HG03064 (cell line): ENCODE measurements at regions not wholly inside any gene's neighbourhood (a gene's known extent, or its start where the extent isn't known, plus 50 kb on each side); places are given as distances from the start of the nearest gene placed in this dataset.

Experiments used
- ATAC-seq: cut with Tn5 transposase; IDR thresholded peaks from one replicate; pipeline ENCODE4 v1.9.1; 2021; ENCODE audit warnings: low read depth; ENCODE audit not compliant: unreplicated experiment

DNA sequence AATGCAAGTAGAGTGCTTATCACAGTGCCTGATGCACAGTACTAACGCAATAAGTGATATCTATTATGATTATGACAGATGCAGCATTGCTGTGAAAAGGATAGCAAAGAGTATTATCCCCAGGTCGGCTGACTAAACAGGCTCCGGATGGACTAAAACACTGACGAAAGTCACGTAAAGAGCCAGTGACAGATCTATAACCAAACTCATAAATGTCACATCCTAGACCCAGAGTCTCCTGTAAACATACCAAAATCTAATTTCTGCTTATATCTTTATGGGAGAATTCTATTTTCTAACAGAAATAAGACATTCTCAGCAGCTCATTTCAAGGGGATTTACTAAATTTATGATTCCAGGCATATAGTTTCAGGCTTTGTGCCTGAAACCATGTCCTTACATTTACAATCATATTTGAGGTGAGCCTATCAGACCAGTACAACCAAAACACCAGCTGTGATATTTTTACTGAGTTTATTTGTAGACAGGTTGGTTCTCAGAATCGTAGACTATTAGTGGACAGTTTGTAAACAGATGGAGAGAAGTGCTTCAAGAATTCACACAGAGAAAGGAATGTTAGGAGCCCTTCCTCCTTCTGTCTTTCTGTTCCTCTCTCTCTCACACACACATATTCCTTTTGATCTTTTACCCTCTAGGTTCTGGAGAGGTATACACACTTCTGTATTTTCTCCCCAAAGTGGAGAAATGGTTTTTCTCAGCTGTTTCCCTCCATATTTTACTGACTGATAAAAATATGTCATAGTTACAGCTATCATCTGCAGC, 52.4 kb upstream of the WDR26 start:
- no peak for ATAC-seq

DNA sequence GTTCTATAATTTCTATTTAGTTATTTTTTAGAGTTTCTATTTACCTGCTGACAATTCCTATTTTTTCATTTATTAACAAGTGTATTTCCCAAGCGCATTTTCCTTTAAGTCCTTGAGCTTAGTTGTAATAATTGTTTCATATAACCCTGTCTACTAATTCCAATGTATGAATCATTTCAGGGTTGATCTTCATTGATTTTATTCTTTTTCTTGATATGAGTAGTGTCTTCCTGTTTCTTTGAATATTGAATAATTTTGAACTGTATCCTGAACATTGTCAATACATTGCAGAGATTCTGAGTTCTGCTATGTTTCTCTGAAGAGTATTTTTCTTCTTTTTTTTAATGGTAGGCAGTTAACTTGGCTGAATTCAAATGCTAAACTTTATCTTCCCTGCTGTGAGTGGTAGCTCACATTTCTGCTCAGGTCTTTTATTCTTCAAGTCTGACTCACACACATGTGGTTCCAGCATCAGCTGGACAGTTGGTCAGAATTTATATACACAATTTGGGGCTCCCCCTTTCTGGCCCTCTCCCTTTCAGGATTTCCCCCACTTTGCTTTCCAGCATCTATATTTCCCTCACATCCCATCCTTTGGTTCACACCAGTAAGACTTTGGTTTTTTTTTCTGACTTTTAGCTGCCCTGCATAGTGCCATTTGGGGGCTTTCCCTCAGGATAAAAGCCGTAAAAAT, 54.4 kb upstream of the WDR26 start:
- no peak for ATAC-seq

GRCh38 chr1:224489534-224490365, 55.2 kb upstream of the WDR26 start:
- no peak for ATAC-seq

- no peak for ATAC-seq
These were observed 56.2 kb upstream of the WDR26 start for GRCh38 chr1:224490549-224491537.

GRCh38 chr1:224492015-224492414, 57.4 kb upstream of the WDR26 start:
- ATAC-seq: no peak

DNA sequence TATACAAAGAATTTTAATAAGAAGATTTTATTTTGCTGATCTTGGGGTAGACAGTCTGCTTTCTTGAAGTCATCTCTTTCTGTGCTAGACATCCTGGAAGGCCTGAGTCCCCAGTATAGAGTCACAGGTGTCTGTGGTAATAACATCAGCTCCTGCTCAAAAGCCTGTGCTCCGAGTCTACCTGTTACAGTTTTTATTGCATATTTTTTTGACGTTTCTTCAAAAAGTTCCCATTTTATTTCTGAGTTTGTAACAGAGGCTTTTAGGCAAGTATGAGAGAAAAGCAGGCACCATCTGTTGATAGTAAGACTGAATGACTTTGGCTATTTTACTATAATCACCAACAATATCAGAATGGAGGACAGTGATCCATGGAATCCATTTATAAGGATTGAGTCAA, 58.0 kb upstream of the WDR26 start:
- no peak for ATAC-seq

DNA sequence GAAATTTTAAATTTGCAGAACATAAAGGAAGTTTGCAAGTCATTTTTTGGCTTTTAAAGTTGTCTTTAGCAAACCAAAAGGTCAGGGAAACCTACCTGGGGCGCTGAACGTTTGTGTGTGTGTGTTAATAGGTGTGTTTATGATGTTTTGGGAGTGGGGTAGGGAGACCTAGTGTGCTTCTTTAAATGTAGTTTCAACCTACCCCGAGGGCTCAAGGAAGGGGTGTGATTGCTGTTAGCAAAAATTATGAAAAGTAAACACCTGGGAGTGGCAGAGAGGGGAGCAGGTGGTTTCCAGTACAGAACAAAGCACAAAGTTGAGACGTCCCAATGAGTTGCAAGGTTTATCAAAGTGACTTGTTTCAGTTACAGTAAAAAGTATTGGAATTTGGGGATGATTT, 58.7 kb upstream of the WDR26 start:
- no peak for ATAC-seq

DNA sequence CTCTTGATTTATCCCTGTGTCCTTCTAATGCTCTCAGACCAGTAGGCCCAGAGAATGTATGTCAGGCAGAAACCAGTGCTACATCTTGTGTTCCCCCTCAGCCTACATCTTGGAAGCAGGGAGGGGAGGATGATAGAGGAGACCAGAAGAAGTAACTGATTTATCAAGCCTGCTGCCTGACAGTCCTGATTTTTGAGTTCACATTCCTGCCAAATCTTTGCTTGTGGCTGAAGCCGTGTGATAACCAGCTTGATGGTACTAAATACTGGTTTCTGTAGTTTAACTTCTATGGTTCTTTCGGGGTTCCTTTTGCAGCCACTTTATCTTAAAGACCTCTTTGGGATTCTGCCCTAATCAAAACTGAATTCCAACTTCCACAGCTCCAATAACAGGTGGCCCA, 59.7 kb upstream of the WDR26 start:
- no peak for ATAC-seq

DNA sequence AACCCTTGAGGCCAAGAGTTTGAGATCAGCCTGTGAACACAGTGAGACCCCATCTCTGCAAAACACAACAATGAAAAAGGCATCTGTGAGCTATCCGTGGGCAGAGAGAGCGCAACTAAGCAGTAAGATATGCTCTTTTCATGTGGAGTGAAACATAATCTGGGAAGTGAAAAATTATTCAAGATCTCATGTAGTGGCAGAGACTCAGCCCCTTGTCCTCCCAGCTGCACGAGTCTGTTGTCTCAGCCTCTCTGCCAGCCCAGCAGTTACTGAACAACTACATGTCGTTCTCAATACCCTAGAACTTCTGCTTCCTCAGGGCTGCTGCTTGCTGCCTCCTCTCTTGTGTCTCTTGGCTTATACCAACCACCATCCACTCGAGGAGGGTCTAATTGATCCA, 61.3 kb upstream of the WDR26 start:
- no peak for ATAC-seq

DNA sequence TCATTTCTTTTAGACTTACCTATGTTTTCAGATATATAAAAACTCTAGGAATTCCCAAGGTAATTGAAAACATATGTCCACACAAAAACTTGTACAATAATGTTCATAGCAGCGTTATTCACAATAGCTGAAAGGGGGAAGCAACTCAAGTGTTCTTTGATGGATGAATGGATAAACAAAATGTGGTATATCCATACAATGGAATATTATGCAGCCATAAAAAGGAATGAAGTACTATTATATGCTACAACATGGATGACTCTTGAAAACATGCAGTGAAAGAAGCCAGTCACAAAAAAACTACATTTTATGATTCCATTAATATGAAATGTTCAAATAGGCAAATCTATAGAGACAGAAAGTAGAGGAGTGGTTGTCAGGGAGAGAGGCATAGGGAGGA, 62.2 kb upstream of the WDR26 start:
- ATAC-seq: no peak

GRCh38 chr1:224497714-224498573, 63.3 kb upstream of the WDR26 start:
- peak; percentile 93 for ATAC-seq

- no peak for ATAC-seq
These were observed 64.1 kb upstream of the WDR26 start for GRCh38 chr1:224498574-224499170.

DNA sequence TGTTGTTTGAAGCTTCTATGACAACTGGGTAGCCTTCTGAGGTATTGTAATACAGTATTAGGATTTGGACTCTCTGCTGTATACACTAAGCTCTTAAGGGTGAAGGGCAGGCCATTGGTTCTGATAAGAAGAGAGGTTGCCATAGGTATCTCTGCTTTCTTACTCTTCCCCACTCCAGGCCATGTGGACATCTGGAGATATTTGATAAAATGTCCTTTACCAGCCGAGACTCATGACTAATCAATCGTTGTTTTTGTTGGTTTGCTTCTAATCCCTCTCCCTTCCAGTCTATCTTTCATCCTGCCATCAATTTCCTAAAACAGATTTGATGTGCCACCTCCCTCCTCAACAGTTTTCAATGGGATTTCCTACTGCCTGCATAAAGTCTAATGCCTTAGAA, 64.6 kb upstream of the WDR26 start:
- ATAC-seq: no peak

DNA sequence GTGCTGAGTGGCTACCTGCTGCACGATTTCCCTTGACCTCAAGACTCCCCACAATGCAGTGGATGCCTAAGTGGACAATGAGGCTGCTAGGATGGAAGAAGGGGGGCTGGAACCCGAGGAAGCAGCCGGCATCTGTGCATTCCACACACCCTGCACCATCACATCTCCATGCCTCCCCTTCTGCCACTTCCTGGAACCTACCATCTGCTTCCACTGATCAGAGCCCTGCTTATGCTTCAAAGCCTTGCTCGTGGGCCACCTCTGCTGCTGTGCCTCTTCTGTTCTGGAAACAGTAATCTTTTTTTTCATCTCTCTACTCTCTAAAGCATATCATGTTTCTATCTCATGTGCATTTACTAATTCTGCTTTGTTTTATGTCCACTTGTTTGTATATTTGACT, 66.2 kb upstream of the WDR26 start:
- no peak for ATAC-seq

DNA sequence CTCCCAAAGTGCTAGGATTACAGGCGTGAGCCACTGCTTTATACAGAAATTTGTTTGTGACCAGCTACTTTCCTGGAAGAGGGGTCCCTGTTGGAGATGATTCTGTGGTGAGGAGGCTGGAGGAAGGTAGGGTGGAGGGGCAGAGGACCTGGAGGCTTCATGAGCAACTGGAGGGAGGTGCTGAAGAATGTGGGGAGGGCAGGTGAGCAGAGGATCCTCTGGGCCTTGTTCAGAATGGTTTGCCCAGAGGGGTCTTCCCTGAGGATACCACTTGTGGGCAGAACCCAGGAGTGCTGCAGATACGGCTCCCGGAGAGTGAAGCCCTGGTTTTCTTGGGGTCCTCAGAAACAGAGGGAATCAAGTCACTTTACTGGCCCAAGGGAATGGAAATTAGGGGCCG, 67.2 kb upstream of the WDR26 start:
- ATAC-seq: no peak

DNA sequence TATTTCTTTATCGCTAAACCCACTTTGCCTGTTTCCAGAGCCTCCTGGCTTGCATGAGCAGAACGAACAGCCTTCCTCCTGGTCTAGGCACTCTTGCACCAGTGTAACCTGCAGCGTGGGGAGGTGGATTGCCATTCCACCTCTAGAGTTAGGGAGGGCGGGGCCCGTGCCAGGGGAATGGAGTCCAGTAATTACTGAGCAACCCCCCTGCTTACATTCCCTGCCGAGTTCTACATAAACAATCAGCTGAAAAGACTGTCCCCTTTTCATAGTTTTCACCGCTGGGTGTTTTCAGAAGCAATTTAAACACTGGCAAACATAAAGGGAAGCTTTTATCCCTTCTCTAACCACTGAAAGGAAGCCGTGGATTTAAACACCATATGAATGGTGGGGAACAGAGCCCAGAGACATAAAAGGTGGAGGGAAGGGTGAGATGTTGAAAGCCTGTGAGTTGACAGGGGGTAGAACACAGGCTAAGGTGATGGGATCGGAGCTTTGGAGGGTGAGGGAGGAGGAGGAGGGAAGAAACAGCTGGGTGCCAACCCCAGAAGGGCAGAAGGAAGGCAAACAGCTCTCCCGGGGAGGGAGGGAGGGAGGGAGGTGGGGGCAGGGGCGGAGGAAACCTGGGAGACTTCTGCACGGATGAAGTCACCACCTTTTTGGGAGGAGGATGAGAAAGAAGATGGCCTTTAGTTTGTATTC, 68.0 kb upstream of the WDR26 start:
- no peak for ATAC-seq

DNA sequence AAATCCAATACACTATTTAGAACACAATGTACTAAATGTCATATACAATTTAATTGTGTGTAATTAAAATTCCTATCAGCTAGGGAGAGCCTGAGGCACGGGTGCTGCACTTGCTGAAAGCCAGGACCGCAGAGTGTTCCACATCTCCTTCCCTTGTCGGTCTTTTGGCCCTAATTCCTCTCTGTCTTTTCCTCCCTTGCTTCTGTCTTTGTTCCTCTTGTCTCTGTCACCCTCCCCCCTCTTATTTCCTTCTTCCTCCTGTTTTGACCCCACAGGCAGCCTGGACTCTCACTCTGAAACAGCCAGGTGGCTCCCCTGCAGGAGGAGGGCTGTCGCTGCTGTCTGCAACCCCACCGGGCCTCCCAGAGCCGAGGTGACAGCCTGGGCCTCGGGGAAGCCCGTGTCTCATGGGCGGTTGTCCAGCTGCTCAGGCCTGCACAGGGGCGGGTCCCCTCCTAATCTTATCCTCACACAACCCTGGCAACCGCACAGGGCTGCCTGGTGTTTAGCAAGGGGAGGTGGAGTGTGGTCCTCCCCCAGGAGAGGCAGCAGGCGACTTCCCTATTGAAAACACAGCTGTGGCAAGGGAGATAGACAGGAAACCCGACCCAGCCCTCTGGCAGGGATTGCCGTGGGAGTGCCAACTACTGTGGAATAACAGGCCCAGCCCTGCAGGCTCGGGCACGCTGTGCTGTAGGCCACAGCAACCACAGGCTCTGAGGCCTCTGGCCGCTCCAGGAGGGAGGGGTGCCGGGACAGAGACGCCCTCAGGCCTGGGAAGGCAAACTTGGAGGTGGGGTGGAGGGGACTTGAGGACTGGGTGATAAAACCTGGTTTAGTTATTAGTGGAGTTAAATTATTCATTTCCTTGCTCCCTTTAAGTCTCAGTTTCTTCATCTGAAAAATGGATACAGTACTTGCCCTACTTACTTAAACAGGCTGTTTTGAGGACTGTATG, 68.8 kb upstream of the WDR26 start:
- ATAC-seq: peak; percentile 95
